ENCODE measurements at regions not wholly inside any gene's neighbourhood (a gene's known extent, or its start where the extent isn't known, plus 50 kb on each side); places are given as distances from the start of the nearest gene placed in this dataset.

DNA sequence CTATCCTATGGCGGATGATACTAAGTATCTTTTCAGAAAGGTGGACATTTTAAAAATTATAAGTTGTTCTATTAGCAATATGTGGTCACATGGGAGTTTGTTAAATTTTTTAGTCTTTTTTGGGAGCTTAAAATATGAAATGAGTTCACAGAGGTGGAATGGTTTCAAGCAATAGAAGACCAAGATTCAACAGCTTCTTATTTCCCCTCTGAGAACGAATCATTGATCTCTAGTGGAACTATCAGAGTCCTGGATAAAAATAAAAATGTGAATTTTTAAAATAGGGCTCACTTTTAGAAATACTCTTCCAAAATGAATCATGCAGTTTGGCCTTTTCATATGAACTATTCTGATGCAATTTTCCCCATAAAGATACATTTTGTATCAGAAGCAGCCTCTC is 467.7 kb upstream of the KLF6 start:
- no peak for TF ChIP-seq GABPA (IDR thresholded peaks at IDR 0.05; ENCODE audit: low read depth)
- TF ChIP-seq, protein P1, sequence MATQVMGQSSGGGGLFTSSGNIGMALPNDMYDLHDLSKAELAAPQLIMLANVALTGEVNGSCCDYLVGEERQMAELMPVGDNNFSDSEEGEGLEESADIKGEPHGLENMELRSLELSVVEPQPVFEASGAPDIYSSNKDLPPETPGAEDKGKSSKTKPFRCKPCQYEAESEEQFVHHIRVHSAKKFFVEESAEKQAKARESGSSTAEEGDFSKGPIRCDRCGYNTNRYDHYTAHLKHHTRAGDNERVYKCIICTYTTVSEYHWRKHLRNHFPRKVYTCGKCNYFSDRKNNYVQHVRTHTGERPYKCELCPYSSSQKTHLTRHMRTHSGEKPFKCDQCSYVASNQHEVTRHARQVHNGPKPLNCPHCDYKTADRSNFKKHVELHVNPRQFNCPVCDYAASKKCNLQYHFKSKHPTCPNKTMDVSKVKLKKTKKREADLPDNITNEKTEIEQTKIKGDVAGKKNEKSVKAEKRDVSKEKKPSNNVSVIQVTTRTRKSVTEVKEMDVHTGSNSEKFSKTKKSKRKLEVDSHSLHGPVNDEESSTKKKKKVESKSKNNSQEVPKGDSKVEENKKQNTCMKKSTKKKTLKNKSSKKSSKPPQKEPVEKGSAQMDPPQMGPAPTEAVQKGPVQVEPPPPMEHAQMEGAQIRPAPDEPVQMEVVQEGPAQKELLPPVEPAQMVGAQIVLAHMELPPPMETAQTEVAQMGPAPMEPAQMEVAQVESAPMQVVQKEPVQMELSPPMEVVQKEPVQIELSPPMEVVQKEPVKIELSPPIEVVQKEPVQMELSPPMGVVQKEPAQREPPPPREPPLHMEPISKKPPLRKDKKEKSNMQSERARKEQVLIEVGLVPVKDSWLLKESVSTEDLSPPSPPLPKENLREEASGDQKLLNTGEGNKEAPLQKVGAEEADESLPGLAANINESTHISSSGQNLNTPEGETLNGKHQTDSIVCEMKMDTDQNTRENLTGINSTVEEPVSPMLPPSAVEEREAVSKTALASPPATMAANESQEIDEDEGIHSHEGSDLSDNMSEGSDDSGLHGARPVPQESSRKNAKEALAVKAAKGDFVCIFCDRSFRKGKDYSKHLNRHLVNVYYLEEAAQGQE (IDR thresholded peaks at IDR 0.05; ENCODE audit: insufficient replicate concordance, low read depth) = no peak
- TF ChIP-seq, protein P2, sequence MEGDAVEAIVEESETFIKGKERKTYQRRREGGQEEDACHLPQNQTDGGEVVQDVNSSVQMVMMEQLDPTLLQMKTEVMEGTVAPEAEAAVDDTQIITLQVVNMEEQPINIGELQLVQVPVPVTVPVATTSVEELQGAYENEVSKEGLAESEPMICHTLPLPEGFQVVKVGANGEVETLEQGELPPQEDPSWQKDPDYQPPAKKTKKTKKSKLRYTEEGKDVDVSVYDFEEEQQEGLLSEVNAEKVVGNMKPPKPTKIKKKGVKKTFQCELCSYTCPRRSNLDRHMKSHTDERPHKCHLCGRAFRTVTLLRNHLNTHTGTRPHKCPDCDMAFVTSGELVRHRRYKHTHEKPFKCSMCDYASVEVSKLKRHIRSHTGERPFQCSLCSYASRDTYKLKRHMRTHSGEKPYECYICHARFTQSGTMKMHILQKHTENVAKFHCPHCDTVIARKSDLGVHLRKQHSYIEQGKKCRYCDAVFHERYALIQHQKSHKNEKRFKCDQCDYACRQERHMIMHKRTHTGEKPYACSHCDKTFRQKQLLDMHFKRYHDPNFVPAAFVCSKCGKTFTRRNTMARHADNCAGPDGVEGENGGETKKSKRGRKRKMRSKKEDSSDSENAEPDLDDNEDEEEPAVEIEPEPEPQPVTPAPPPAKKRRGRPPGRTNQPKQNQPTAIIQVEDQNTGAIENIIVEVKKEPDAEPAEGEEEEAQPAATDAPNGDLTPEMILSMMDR (IDR thresholded peaks at IDR 0.05; ENCODE audit: insufficient read depth, low read length) = no peak
- TF ChIP-seq POLR2AphosphoS5 (IDR thresholded peaks at IDR 0.05; ENCODE audit: low read depth) = no peak
- Histone ChIP-seq H3K27ac (replicated peaks) (no peak overlapping the region), H3K4me3 (replicated peaks; ENCODE audit: insufficient read depth, low read length) (no peak overlapping the region), H3K27me3 (ENCODE audit: insufficient read depth, poor library complexity, severe bottlenecking) (no peaks in the 10 kb centered on the region)
- DNase-seq (ENCODE audit: low read depth in 1 of 2, low spot score in 1 of 2) = no peak

DNA sequence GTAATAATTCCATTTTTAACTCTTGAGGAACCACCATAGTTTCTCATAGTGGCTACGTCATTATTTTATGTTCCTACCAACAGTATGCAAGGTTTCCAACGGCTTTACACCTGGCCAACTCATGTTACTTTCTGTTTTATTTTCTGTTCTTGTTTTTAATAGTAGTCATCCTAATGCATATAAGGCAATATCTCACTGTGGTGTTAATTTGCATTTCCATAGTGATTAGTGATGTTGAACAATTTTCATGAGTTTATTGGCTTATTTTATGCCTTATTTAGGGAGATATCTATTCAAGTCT is 465.5 kb upstream of the KLF6 start:
- no peak overlapping the region for H3K27ac ChIP-seq (replicated peaks)
- no peaks in the 10 kb centered on the region for H3K27me3 ChIP-seq (ENCODE audit: insufficient read depth, poor library complexity, severe bottlenecking)
- DNase-seq (ENCODE audit: low read depth in 1 of 2, low spot score in 1 of 2) = no peak
- H3K4me3 ChIP-seq (replicated peaks; ENCODE audit: insufficient read depth, low read length) = no peak overlapping the region
- TF ChIP-seq, protein P2 (IDR thresholded peaks at IDR 0.05; ENCODE audit: insufficient read depth, low read length) = no peak
- no peak for TF ChIP-seq SPI1 (IDR thresholded peaks at IDR 0.05; ENCODE audit: borderline replicate concordance, low read depth)
- TF ChIP-seq POLR2AphosphoS5 (IDR thresholded peaks at IDR 0.05; ENCODE audit: low read depth) = no peak

DNA sequence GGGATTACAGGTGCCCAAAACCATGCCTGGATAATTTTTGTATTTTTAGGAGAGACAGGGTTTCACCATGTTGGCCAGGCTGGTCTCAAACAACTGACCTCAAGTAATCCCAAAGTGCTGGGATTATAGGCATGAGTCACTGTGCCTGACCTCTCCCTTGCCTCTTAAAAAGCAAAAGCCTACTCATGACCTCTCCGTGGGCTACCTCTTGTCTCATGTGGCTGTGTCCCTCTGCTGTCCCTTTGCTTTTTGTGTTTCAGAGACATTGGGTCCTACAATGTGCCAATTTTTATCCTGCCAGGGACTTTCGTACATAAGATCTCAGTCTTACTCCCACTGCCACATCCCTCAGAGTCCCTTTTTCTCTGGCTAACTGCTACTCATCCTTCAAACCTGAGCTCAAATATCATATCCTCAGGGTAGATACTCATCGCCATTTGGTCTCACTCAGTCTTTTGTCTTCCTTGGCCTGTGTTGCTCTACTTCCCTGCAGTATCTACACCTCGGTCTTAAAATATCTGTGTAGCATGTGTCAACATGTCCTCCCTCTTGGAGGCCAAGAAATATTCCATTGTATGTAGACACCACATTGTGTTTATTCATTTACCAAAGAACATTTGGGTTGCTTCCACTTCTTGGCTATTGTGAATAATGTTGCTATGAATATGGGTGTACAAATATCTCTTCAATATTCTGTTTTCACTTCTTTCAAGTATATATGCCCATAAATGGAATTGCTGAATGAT is 465.0 kb upstream of the KLF6 start:
- TF ChIP-seq GABPA (IDR thresholded peaks at IDR 0.05; ENCODE audit: low read depth) = no peak
- TF ChIP-seq POLR2AphosphoS5 (IDR thresholded peaks at IDR 0.05; ENCODE audit: low read depth) = no peak
- TF ChIP-seq, protein P1 (IDR thresholded peaks at IDR 0.05; ENCODE audit: insufficient replicate concordance, low read depth) = no peak
- TF ChIP-seq SPI1 (IDR thresholded peaks at IDR 0.05; ENCODE audit: borderline replicate concordance, low read depth) = no peak
- TF ChIP-seq, protein P2 (IDR thresholded peaks at IDR 0.05; ENCODE audit: insufficient read depth, low read length) = no peak
- Histone ChIP-seq H3K4me3 (replicated peaks; ENCODE audit: insufficient read depth, low read length) (no peak overlapping the region), H3K27me3 (ENCODE audit: insufficient read depth, poor library complexity, severe bottlenecking) (no peaks in the 10 kb centered on the region), H3K27ac (replicated peaks) (no peak overlapping the region)
- no peak for DNase-seq (ENCODE audit: low read depth in 1 of 2, low spot score in 1 of 2)

DNA sequence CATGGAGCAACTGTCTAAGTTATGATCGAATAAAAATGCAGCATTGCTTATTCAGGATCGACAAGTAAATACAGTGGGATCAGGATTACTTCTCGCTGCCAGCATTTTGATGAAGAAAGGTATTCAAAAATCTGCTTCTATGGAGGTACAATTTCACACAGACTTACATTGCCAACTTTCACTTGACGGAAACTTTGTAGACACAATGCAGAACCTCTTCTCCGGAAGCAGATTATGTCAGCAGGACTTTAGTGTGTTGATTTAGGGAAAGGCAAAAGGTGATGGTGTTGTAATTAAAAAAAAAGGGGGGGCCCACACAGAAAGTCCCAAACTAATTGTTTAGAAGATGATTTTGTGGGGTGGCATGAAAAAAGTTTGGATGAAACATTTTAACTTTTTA is 462.4 kb upstream of the KLF6 start:
- no peak overlapping the region for H3K4me3 ChIP-seq (replicated peaks; ENCODE audit: insufficient read depth, low read length)
- no peaks in the 10 kb centered on the region for H3K27me3 ChIP-seq (ENCODE audit: insufficient read depth, poor library complexity, severe bottlenecking)
- TF ChIP-seq, protein P1 (IDR thresholded peaks at IDR 0.05; ENCODE audit: insufficient replicate concordance, low read depth) = no peak
- TF ChIP-seq GABPA (IDR thresholded peaks at IDR 0.05; ENCODE audit: low read depth) (no peak), POLR2AphosphoS5 (IDR thresholded peaks at IDR 0.05; ENCODE audit: low read depth) (no peak), SPI1 (IDR thresholded peaks at IDR 0.05; ENCODE audit: borderline replicate concordance, low read depth) (no peak)
- TF ChIP-seq, protein P2 (IDR thresholded peaks at IDR 0.05; ENCODE audit: insufficient read depth, low read length) = no peak
- H3K27ac ChIP-seq (replicated peaks) = no peak overlapping the region
- DNase-seq (ENCODE audit: low read depth in 1 of 2, low spot score in 1 of 2) = no peak
